Fibroblast of villous mesenchyme (primary cell): ENCODE measurements at regions not wholly inside any gene's neighbourhood (a gene's known extent, or its start where the extent isn't known, plus 50 kb on each side); places are given as distances from the start of the nearest gene placed in this dataset.

Experiments used
- DNase-seq: peaks from one replicate; pipeline ENCODE4 v3.0.0-alpha.2; 2010; ENCODE audit warnings: low read depth
- H3K4me3 ChIP-seq: 2 replicates; pipeline ENCODE4 v1.5.1; 2011; ENCODE audit warnings: low read depth, mild to moderate bottlenecking, low read length
- TF ChIP-seq, protein P1 (sequence below): IDR thresholded peaks from 2 replicates; pipeline ENCODE4 v1.5.1; 2012; ENCODE audit warnings: low read depth, mild to moderate bottlenecking, low read length; ENCODE audit not compliant: insufficient read depth

DNA sequence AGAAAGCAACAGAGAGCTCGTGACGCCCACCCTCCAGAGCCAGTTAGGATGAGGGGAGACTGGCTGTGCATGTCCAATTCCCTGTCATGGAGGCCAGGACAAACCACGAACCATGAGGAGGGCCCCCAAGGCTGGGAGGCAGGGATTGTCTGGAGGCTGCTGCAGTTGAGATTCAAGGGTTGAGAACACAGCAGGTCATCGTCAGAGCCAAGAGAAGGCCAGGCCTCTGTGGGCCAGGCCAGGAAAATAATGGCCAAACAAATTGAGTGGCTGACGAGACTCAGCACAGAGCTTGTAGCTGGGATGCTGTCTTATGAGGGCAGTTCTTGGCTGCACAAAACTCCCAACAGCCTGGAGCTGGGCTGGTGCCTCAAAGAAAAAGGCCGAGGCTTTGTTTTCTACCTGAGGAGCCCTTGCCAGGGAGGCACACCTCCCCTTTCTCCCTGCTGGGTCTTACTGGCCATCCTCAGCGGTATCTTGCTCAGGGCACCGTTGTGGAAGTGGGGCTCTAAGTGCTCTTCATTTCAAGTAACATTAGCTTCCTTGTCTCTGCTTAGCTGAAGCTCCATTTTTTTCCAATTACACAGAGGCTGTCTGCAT is 665.9 kb downstream of the BCL11B start:
- no peak for DNase-seq
- H3K4me3 ChIP-seq, result no peak overlapping the region
- TF ChIP-seq, protein P1, sequence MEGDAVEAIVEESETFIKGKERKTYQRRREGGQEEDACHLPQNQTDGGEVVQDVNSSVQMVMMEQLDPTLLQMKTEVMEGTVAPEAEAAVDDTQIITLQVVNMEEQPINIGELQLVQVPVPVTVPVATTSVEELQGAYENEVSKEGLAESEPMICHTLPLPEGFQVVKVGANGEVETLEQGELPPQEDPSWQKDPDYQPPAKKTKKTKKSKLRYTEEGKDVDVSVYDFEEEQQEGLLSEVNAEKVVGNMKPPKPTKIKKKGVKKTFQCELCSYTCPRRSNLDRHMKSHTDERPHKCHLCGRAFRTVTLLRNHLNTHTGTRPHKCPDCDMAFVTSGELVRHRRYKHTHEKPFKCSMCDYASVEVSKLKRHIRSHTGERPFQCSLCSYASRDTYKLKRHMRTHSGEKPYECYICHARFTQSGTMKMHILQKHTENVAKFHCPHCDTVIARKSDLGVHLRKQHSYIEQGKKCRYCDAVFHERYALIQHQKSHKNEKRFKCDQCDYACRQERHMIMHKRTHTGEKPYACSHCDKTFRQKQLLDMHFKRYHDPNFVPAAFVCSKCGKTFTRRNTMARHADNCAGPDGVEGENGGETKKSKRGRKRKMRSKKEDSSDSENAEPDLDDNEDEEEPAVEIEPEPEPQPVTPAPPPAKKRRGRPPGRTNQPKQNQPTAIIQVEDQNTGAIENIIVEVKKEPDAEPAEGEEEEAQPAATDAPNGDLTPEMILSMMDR, result no peak

- TF ChIP-seq, protein P1, result no peak
Observed at GRCh38 chr14:98606816-98607215, 665.2 kb downstream of the BCL11B start.

DNA sequence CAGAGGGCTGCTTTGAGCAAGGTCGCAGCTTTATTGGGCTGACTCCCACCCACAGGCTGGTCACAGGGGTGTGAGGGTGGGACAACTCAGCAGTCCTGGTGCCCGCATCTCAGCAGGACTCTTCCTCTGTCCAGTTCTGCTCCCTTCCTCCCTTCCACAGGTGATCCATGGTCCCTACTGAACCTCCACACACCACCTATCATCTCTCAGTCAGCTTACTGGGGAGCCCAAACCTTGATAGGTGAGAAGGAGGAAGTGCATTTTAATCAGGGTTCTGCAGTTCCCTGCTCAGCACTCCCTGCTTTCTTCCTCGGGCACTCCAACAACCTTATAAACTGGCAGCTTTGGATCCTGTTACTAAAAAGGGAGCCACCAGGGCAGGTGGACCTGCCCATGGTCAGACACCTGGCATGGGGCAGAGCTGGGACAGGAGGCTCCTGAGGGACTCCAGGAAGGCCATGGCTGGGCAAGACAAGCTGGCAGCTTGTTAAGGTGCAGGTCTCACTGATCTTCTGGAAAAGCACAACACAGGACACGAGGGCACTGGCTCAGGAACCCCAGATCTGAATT is 664.6 kb downstream of the BCL11B start:
- no peak for DNase-seq
- no peak overlapping the region for H3K4me3 ChIP-seq
- TF ChIP-seq, protein P1, result no peak

More at GRCh38 chr14:98606816-98607215, 665.2 kb downstream of the BCL11B start:
- no peak for DNase-seq
- no peak overlapping the region for H3K4me3 ChIP-seq

DNA sequence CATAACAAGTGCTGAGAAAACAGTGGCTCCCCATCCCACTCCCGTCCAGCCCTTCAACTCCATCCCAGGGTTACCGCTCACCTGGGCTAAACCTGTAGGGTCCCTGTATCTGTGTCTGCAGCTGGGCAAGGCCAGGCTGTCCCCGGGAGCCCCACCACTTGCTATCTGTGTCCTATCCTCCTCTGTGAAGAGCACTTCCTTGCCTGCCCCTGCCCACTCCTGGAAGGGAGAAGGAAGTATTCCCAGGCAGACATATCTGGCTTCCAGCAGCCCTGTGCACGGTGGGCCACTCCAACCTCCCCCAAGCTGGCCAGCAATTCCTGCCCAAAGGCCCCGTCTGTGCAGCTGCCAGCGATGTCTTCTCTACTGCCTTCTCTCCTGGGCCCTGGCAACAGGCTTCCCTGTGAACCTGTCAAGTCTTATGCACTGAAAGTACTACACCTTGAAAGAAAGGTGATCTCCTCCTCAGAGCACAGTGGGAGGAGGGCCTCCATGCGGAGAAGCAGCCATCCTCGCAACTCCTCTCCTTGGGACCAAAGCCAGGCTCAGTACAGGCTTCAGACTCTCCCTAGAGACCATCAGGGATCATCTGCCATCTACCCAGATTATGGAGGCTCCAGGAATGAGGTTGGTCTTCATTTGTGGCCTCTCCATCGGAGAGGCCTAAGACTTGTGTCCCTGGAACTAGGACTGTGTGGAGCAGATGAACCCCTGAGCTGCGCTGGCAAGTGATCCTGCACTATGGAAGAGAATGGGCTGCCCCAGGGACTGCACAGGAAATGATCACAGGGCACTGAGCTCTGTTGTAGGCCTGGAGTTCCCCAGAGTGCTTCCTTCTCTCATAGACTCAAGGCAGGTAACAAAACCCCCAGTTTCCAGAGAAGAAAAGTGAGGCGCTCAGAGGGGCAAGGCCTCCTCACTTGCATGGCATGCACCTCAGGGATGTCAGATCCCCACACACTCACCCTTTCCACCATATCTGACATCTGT is 663.6 kb downstream of the BCL11B start:
- H3K4me3 ChIP-seq, result no peak overlapping the region
- TF ChIP-seq, protein P1, result no peak
- DNase-seq, result no peak

DNA sequence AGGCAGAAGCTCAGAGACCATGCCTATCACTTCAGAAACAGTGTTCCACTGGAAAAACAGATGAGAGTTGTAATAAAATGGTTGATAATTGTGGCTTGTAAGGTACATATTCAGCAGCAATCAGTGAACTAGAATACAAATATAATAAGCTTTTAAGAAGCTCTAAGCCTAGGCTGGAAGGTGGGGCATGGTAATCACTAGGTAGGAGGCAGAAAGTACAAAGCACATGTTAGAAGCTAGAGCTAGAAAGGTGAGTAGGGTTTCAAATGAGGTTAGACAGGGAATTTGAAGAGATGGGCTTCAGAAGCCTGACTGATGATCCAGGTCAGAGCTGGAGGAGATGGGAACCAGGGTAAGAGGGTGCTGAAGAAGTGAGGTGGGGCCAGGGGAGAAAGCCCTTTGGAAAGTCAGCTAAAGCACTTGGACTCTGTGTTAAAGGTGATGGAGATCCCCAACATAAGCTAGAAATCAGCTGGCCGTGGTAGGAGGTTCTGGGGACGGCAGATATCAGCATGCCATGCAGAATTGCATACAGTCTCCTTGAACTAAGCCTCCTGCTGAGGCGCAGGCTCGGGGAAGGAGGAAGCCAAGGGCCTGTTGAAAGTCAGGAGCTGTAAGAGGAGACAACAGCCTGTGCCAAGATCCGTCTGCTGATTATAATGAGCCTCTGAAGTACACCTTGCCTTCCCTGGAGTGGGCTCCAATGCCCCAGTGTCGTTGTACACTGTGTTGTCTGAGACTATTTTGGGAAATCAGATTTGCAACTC is 659.4 kb downstream of the BCL11B start:
- no peak for DNase-seq
- TF ChIP-seq, protein P1, result no peak
- H3K4me3 ChIP-seq, result no peak overlapping the region

DNA sequence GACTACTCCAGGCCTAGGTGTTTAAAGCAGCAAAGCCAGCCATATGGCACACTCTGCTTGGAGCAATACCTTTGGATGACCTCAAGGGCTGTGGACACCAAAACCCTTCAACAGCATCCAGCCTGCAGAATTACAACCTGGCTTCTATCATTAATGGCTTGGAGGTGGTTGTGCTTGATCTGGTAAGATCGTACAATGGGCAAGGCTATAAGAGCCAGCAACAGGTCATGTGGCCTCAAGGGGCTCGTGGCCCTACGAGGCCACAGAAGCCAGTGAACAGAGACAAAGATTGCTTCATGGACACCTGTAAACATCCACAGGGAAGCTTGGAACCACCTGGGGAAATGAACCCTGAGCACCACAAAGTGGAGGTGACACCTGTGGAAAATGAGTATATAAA is 657.3 kb downstream of the BCL11B start:
- H3K4me3 ChIP-seq, result no peak overlapping the region
- TF ChIP-seq, protein P1, result no peak
- DNase-seq, result no peak
